HCT116 (cell line): ENCODE measurements at regions not wholly inside any gene's neighbourhood (a gene's known extent, or its start where the extent isn't known, plus 50 kb on each side); places are given as distances from the start of the nearest gene placed in this dataset.

ENCODE experiments used
- ATAC-seq: fragments of 200-7000 bp; cut with Tn5 transposase; 2 replicates; pipeline ENCODE4 v1.9.1; 2020; ENCODE audit warnings: mild to moderate bottlenecking, moderate library complexity
- BruUV-seq: library from RNA; stranded (reverse); fragments of 400-500 nt; replicated peaks from 2 replicates; lab custom pipeline; 2021; lab: Mats Ljungman, UMichigan
- CTCF ChIA-PET: fragments of 300-600 bp; sonication (Branson Sonifier 250); formaldehyde crosslinking; loops from one replicate; lab custom pipeline; 2021; ENCODE audit warnings: antibody characterized with exemption; lab: Charles Lee
- POLR2A ChIA-PET: fragments of 300-600, 350-600 bp; sonication (Branson Sonifier 250); formaldehyde crosslinking; loops from one replicate; lab custom pipeline; 2021; ENCODE audit warnings: antibody characterized with exemption; lab: Charles Lee
- RAD21 ChIA-PET, 2 experiments: fragments of 300-600 bp; sonication (Branson Sonifier 250); formaldehyde crosslinking; loops; one replicate each; lab custom pipeline; 2023; ENCODE audit warnings: low total read pairs in 2 of 2; ENCODE audit not compliant: uncharacterized antibody in 2 of 2, unreplicated experiment in 2 of 2, low non-redundant PET in 1 of 2; lab: Charles Lee
- DNase-seq: peaks from one replicate; pipeline ENCODE4 v3.0.0-alpha.2; 2010; ENCODE audit warnings: low read depth, low spot score
- H2AFZ ChIP-seq: fragments of 200-600 bp; shearing (Covaris generic), sonication (generic); 2 replicates; pipeline ENCODE4 v1.6.1; 2017; ENCODE audit warnings: low read depth, mixed run types, mixed read lengths, antibody characterized with exemption, low read length; ENCODE audit not compliant: poor library complexity, severe bottlenecking
- H3K27ac ChIP-seq: 2 replicates; pipeline ENCODE4 v1.5.1; 2012; ENCODE audit warnings: low read depth, low read length
- H3K27me3 ChIP-seq: fragments of 200-600 bp; sonication (generic); 2 replicates; pipeline ENCODE4 v1.6.1; 2016; ENCODE audit warnings: mixed run types, low read length, mixed read lengths; ENCODE audit not compliant: insufficient read depth
- H3K36me3 ChIP-seq, 2 experiments: fragments of 200-500 bp in 1 of 2; fragments of 200-600 bp in 1 of 2; sonication (Bioruptor generic) in 1 of 2; sonication (generic) in 1 of 2; 2 replicates each; pipeline versions ENCODE4 v1.5.1 to v1.6.1; 2014 to 2016; ENCODE audit warnings: low read length in 2 of 2, inconsistent platforms in 1 of 2, mixed read lengths in 1 of 2, mixed run types in 1 of 2; ENCODE audit not compliant: insufficient read depth in 2 of 2, control insufficient read depth in 1 of 2
- H3K4me1 ChIP-seq, 2 experiments: fragments of 200-600 bp in 1 of 2; sonication (generic) in 1 of 2; 2 replicates each; pipeline versions ENCODE4 v1.5.1 to v1.6.1; 2012 to 2017; ENCODE audit warnings: low read length in 2 of 2, inconsistent platforms in 1 of 2, mild to moderate bottlenecking in 1 of 2, mixed read lengths in 1 of 2, mixed run types in 1 of 2, moderate library complexity in 1 of 2; ENCODE audit not compliant: insufficient read depth in 2 of 2, control insufficient read depth in 1 of 2
- H3K4me2 ChIP-seq: fragments of 200-600 bp; sonication (generic); 2 replicates; pipeline ENCODE4 v1.6.1; 2017; ENCODE audit warnings: mixed run types, low read length, mixed read lengths
- H3K4me3 ChIP-seq, 2 experiments: fragments of 200-600 bp in 1 of 2; sonication (generic) in 1 of 2; replicated peaks in 1 of 2; 2 replicates each; pipeline ENCODE4 v1.5.1; 2011 to 2016; ENCODE audit warnings: low read length in 2 of 2, control low read depth in 1 of 2, low read depth in 1 of 2, mild to moderate bottlenecking in 1 of 2, mixed read lengths in 1 of 2, mixed run types in 1 of 2
- H3K79me2 ChIP-seq: fragments of 200-600 bp; sonication (generic); 2 replicates; pipeline ENCODE4 v1.6.1; 2017; ENCODE audit warnings: mild to moderate bottlenecking, mixed run types, low read length, moderate library complexity, mixed read lengths; ENCODE audit not compliant: insufficient read depth
- H3K9ac ChIP-seq: fragments of 200-600 bp; sonication (generic); 2 replicates; pipeline ENCODE4 v1.6.1; 2016; ENCODE audit warnings: low read length, mixed read lengths
- H3K9me2 ChIP-seq: fragments of 200-600 bp; sonication (generic), shearing (Covaris generic); 2 replicates; pipeline ENCODE4 v1.6.1; 2017; ENCODE audit warnings: mixed run types, mild to moderate bottlenecking, moderate library complexity; ENCODE audit not compliant: insufficient read depth
- H3K9me3 ChIP-seq, 2 experiments: fragments of 200-500 bp in 1 of 2; fragments of 200-600 bp in 1 of 2; sonication (Bioruptor generic) in 1 of 2; sonication (generic) in 1 of 2; 2 replicates each; pipeline ENCODE4 v1.6.1; 2014 to 2017; ENCODE audit warnings: low read length in 2 of 2, mixed read lengths in 2 of 2, inconsistent platforms in 1 of 2, low read depth in 1 of 2, mild to moderate bottlenecking in 1 of 2, mixed run types in 1 of 2, moderate library complexity in 1 of 2; ENCODE audit not compliant: control insufficient read depth in 1 of 2, insufficient read depth in 1 of 2
- H4K20me1 ChIP-seq: fragments of 200-600 bp; sonication (generic), shearing (Covaris generic); 2 replicates; pipeline ENCODE4 v1.6.1; 2017; ENCODE audit warnings: mixed run types, mild to moderate bottlenecking, moderate library complexity; ENCODE audit not compliant: insufficient read depth
- CTCF ChIP-seq, 3 experiments: fragments of 200-600 bp in 1 of 3; sonication (generic) in 1 of 3; IDR thresholded peaks in 2 of 3; conservative IDR thresholded peaks in 1 of 3; 2 replicates each; pipeline ENCODE4 v1.5.1; 2012 to 2017; ENCODE audit warnings: low read depth in 2 of 3, low read length in 2 of 3, antibody characterized with exemption in 1 of 3, borderline replicate concordance in 1 of 3, control low read depth in 1 of 3, mild to moderate bottlenecking in 1 of 3, mixed read lengths in 1 of 3, mixed run types in 1 of 3, moderate library complexity in 1 of 3; ENCODE audit not compliant: insufficient read depth in 1 of 3
- EZH2 ChIP-seq: fragments of 200-600 bp; sonication (generic); IDR thresholded peaks from 2 replicates; pipeline ENCODE4 v1.6.1; 2017; ENCODE audit warnings: antibody characterized with exemption, mixed run types
- EZH2phosphoT487 ChIP-seq: fragments of 200-600 bp; IDR thresholded peaks from 2 replicates; pipeline ENCODE4 v1.6.1; 2018; ENCODE audit warnings: antibody characterized with exemption, borderline replicate concordance
- FOSL1 ChIP-seq: IDR thresholded peaks from 2 replicates; pipeline ENCODE4 v1.6.1; 2012; ENCODE audit warnings: low read depth
- SIN3A ChIP-seq: IDR thresholded peaks from 2 replicates; pipeline ENCODE4 v1.6.1; 2012; ENCODE audit warnings: low read depth
- SP1 ChIP-seq: IDR thresholded peaks from 2 replicates; pipeline ENCODE4 v1.6.1; 2012; ENCODE audit warnings: low read depth
- SRF ChIP-seq: IDR thresholded peaks from 2 replicates; pipeline ENCODE4 v1.6.1; 2012; ENCODE audit warnings: low read depth
- TCF7L2 ChIP-seq: IDR thresholded peaks from 2 replicates; pipeline ENCODE4 v1.7.0; 2011; ENCODE audit warnings: borderline replicate concordance, inconsistent platforms; ENCODE audit not compliant: insufficient read depth, insufficient read length; ENCODE audit errors: extremely low read depth
- YY1 ChIP-seq: IDR thresholded peaks from 2 replicates; pipeline ENCODE4 v1.6.1; 2011; ENCODE audit warnings: low read length, low read depth, moderate library complexity, mild to moderate bottlenecking; ENCODE audit not compliant: insufficient replicate concordance; ENCODE audit errors: extremely low read depth
- ZFX ChIP-seq: fragments of 450-650 bp; IDR thresholded peaks from 2 replicates; pipeline ENCODE4 v1.6.1; 2017
- ZNF274 ChIP-seq: fragments of 200-500 bp; sonication (Bioruptor generic); IDR thresholded peaks from 2 replicates; pipeline ENCODE4 v1.6.1; 2014; ENCODE audit warnings: mild to moderate bottlenecking, low read depth, low read length, inconsistent platforms
- intact Hi-C: fragments of 100-400 bp; cut with micrococcal nuclease; formaldehyde crosslinking; loops from 2 replicates; pipeline ENCODE4 v1.10.0; 2022
- TF ChIP-seq, protein P1 (sequence below): IDR thresholded peaks from 2 replicates; pipeline ENCODE4 v1.6.1; 2012
- TF ChIP-seq, protein P2 (sequence below): IDR thresholded peaks from 2 replicates; pipeline ENCODE4 v1.6.1; 2011; ENCODE audit warnings: mild to moderate bottlenecking, low read length, moderate library complexity; ENCODE audit not compliant: insufficient replicate concordance; ENCODE audit errors: extremely low read depth

GRCh38 chr20:20872428-20872827 is 160.0 kb upstream of the RALGAPA2 start:
- no peaks in the 10 kb centered on the region for H3K36me3 ChIP-seq
- DNase-seq = no peak
- H3K4me2 ChIP-seq = no peak overlapping the region
- intact Hi-C loops = no loop called here
- H3K79me2 ChIP-seq = no peaks in the 10 kb centered on the region
- H3K9me2 ChIP-seq = no peaks in the 10 kb centered on the region
- BruUV-seq = no TSS peak
- RAD21 ChIA-PET = no interaction called here
- TF ChIP-seq FOSL1 = no peak
- no peak for TF ChIP-seq TCF7L2
- TF ChIP-seq EZH2 = no peak
- no peak for TF ChIP-seq SP1
- TF ChIP-seq, protein P1, sequence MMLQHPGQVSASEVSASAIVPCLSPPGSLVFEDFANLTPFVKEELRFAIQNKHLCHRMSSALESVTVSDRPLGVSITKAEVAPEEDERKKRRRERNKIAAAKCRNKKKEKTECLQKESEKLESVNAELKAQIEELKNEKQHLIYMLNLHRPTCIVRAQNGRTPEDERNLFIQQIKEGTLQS = no peak
- TF ChIP-seq CTCF (IDR thresholded peaks at IDR 0.05 in 2 of 3, conservative IDR thresholded peaks at IDR 0.05 in 1 of 3; ENCODE audit: borderline replicate concordance in 1 of 3, insufficient read depth in 1 of 3, low read depth in 2 of 3, low read length in 2 of 3) = no peak
- TF ChIP-seq, all 23 proteins: peak for 0
- ChIA-PET POLR2A (no interaction called here), CTCF (no interaction called here)
- no peaks in the 10 kb centered on the region for H4K20me1 ChIP-seq
- no peak overlapping the region for H3K4me3 ChIP-seq
- H3K4me1 ChIP-seq = no peaks in the 10 kb centered on the region
- ATAC-seq = no peak
- H3K27me3 ChIP-seq = peaks cover 34% of the 10 kb centered on the region
- H3K9me3 ChIP-seq = no peaks in the 10 kb centered on the region
- no peak overlapping the region for H3K9ac ChIP-seq
- no peak overlapping the region for H3K27ac ChIP-seq
- H2AFZ ChIP-seq = no peak overlapping the region

- ChIA-PET CTCF (no interaction called here), POLR2A (no interaction called here), RAD21 (no interaction called here)
- no peak for DNase-seq
- H3K9me2 ChIP-seq = no peaks in the 10 kb centered on the region
- no peaks in the 10 kb centered on the region for H3K4me1 ChIP-seq
- intact Hi-C loops = no loop called here
- no TSS peak for BruUV-seq
- no peak overlapping the region for H3K27ac ChIP-seq
- no peaks in the 10 kb centered on the region for H3K36me3 ChIP-seq
- H3K4me3 ChIP-seq = no peak overlapping the region
- H3K9ac ChIP-seq = no peak overlapping the region
- no peak for ATAC-seq
- no peak overlapping the region for H2AFZ ChIP-seq
- H3K27me3 ChIP-seq = peaks cover 13% of the 10 kb centered on the region
- no peak overlapping the region for H3K4me2 ChIP-seq
- H4K20me1 ChIP-seq = no peaks in the 10 kb centered on the region
- H3K9me3 ChIP-seq = no peaks in the 10 kb centered on the region
- H3K79me2 ChIP-seq = no peaks in the 10 kb centered on the region
- no peak for TF ChIP-seq ZFX
- TF ChIP-seq SRF = no peak
- TF ChIP-seq EZH2phosphoT487 = no peak
- no peak for TF ChIP-seq EZH2
- TF ChIP-seq ZNF274 = no peak
- TF ChIP-seq SIN3A = no peak
- no peak for TF ChIP-seq SP1
- TF ChIP-seq, protein P2, sequence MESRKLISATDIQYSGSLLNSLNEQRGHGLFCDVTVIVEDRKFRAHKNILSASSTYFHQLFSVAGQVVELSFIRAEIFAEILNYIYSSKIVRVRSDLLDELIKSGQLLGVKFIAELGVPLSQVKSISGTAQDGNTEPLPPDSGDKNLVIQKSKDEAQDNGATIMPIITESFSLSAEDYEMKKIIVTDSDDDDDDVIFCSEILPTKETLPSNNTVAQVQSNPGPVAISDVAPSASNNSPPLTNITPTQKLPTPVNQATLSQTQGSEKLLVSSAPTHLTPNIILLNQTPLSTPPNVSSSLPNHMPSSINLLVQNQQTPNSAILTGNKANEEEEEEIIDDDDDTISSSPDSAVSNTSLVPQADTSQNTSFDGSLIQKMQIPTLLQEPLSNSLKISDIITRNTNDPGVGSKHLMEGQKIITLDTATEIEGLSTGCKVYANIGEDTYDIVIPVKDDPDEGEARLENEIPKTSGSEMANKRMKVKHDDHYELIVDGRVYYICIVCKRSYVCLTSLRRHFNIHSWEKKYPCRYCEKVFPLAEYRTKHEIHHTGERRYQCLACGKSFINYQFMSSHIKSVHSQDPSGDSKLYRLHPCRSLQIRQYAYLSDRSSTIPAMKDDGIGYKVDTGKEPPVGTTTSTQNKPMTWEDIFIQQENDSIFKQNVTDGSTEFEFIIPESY = no peak
- no peak for TF ChIP-seq YY1
Measured at GRCh38 chr20:20869161-20869775, 156.8 kb upstream of the RALGAPA2 start.
